Kasumi-1 (cell line): ENCODE measurements at regions not wholly inside any gene's neighbourhood (a gene's known extent, or its start where the extent isn't known, plus 50 kb on each side); places are given as distances from the start of the nearest gene placed in this dataset.
"Not testable (repeated sequence)": the region's sequence is repeated elsewhere in the genome, so short reads cannot be mapped to it uniquely, and the experiment has no call there.

Experiments used
- DNase-seq, 2 experiments: peaks; one replicate each; lab custom pipeline; 2025; lab: John Stamatoyannopoulos, UW

DNA sequence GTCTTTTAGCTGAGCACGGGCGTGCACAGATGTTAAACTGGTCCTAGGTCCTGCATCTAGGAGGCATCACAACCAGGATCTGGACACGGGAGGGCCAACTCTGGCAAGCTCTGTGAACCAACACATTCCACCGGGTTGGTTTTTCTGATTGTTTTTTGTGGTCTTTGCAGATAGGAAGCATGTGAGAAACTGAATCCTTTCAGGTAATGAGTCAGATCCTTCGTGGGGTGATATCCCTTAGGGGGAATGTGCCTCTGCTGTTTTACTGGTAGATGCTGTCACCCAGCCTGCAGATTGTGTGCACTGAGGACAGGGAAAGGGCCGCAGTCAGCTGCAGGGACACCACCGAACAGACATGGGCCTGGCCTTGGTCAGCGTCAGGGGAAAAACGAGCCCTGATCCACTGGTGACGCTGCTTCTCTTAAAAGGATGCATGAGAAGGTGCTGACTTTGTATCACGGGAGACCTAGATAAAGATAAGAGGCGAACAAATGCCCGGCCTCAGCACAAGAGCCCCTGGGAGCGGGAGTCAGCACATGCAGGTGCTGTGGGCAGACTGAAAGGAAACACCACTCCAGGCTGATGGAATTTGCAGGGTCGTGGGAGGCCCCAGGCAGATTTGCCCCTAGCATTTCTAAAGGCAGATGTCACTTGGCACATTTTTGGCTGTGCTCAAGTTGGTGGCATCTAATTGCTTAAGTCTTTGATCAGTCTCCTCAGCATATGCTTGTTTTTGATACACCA lies 51.1 kb downstream of the DOP1B start:
- peak in 1 of 2 experiments; percentile 3 for DNase-seq

DNA sequence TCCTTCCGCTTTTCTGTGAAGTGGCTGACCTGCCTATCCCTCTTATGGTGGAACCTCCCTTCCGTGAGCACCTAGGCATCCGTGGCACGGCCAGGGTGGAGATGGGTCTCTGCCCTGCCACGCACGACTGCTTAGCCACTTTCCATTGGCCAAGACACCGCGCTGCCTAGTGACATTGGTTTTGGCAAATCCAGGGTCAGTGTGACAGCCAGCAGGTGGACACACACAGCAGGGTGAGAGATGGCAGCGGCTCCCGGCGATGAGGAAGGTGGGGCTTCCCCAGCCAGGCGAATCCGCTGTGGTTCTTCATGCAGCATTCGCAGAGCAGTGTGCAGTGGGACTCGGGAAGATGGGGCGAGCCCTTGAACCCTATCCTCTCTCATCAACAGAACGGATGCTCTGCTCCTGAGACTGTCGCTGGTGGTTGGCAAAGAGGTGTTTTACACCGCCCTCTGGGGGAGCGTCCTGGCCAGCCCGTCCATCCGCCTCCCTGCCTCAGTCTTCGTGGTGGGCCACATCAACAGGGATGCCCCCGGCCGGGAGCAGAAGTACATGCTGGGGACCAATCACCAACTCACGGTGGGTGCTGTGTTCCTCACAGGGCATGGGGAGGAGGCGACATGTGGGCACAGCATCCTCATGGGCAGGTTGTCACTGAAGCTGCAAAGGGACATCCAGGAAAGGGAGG lies 51.8 kb downstream of the DOP1B start:
- no peak for DNase-seq

DNA sequence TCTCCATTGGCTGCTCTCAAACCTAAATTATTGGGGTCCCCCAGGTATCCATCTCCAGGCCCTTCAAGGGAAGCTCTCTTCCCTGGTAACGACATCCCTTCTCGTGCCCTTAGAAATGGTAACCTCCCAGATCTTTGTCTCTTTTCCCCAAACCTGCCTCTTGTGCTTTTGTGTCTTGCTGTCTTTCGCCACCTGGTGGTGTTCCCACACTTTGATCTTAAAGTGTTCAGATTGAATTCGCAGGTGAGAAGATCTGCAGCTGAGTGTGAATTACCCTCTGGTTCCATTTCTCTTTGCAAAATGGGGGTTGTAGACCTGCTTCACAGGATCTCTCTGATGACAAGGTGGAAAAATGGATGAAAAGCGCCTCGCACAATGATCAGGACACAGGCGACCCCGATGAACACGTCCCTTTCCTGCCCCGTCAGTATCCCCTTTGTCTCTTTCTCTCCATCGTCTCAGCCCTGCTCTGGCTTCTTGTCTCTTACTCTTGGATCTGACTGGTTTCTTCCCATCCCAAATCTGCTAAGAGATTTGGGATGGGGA lies 53.1 kb downstream of the DOP1B start:
- DNase-seq: peak; percentile 47 to 62

DNA sequence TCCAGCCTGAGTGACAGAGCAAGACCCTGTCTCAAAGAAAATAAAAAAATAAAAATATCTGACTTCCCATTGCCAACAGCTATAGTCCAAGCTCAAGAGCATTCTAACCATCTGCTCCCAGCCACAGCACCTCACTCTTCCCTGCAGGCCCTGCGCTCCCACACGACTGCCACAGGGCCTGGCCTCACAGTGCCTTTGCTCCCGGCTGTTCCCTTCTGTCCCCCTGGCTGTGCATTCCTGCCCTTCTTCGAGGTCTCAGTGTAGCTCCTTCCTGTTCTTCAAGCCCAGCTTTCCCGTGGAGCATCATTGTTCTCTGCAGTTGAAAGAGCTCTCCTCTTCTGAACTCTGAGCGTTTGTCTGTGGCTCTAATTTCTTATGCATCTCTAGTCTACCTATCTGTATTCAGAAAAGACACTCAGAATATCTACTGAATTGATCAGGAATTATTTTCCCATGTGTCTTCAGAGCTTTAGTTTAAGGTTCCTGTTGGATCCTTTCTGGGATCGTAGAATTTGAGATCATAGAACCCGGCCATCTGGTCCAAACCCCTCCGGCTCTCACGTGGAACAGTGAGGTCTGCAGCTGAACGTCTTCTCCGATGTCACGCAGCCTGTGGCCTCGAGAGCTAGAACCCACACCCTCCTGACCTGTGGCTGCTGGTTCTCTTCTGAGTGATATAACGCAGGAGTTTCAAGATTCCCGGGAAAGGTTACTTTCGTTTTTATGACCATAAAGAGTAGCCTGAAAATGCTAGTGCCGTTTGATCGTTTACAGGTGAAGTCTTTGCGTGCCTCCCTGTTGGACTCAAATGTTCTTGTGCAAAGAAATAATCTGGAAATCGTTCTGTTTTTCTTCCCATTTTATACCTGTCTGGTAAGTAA lies 54.4 kb downstream of the DOP1B start:
- DNase-seq: no peak

DNA sequence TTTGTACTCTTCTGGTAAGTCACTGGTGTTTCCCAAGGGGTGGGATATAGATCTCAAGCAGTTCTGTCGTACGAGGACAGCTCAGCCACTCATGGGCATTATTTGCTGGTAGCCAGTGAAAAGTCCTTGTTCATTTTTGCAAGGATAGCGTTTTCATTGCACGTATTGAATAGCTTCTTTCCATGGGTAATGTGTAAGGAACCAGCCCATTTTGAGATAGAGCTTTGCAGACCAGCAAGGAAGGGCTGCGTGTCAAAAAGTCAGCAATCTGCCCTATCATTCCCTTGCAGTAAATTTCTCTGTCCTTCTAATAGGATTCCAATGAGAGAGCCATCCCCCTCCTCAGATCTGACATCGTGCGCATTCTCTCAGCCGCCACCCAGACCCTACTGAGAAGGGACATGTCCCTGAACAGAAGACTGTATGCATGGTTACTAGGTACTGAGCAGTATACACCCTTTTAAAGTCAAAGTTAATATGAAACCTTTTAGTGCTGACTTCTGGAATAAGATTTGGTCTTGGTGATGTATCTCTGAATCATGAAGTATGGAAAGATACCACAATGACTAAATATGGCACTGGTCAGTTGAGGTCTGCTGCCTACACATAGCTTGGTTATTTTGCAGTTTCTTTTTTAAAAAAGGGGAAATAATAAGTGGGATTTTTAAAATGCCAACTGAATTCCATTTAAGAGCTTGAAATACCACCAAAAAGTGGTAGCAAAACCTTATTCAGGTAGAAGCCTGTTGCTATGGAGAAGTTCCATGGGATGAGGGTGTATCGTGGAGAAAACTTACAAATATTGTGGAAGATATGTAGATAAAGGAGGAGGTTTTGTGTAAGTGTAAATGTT lies 55.3 kb downstream of the DOP1B start:
- no peak for DNase-seq

DNA sequence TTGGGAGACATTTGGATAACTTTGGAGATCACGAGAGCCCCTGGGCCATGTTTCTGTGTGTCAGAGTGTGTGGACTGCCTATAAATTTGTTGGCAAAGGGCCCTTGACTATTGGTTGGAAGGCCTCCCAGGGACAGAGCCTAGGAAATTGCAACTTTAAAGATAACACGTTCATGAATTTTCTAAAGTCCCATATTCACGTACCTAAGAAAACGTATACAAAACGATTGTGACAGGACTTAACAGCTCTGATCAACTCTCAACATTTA lies 55.8 kb downstream of the DOP1B start:
- DNase-seq: no peak

DNA sequence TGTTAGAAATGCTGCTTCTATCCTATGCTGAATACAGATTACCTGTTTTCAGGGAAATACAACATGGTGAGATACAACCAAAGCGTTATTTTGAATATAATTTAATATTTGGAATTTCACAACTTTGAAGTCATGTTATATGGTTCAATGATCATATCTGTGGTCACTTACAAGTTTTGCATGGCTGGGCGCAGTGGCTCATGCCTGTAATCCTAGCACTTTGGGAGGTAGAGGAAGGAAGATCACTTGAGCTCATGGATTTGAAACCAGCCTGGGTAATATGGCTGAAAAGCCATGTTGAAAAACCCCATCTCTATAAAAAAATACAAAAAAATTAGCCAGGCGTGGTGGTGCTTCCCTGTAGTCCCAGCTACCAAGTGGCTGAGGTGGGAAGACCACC lies 57.9 kb downstream of the DOP1B start:
- DNase-seq: no peak

DNA sequence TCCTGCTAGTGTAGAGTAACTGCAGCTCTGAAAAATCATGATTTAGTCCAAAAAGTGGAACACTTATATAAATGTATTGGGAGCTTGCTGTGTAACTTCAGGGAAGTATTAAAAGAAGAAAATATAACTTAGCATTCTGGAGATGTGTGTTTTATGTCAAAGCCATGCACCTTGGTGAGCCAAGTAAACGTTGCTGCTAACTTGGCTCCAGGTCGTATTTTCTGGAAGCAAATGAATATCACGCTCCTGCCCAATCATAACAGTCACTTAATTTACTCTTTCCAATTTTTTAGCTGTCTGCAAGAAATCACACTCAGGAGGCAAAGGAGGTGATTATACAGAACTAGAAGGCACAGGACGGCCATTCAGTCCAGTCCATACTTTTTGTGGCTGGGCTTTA lies 61.1 kb downstream of the DOP1B start:
- no peak for DNase-seq

DNA sequence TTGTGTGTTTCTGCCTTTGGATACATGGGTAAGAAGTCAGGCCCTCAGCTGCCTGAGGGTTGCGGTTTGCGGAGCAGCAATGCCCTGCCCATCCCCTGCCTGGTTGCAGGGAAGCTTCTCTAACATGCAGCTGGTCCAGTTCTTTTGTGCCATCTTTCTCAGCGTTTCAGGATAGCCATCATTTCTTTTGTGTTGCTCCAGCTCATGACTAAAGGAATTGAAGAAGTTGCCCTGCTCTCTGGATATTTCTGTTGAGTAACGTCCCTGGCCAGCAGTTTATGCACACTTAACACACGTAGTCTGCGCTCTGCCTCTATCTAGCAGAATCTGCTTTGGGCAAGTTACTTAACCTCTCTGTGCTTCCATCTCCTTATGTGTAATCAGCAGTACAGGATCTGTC lies 62.1 kb downstream of the DOP1B start:
- DNase-seq: no peak

DNA sequence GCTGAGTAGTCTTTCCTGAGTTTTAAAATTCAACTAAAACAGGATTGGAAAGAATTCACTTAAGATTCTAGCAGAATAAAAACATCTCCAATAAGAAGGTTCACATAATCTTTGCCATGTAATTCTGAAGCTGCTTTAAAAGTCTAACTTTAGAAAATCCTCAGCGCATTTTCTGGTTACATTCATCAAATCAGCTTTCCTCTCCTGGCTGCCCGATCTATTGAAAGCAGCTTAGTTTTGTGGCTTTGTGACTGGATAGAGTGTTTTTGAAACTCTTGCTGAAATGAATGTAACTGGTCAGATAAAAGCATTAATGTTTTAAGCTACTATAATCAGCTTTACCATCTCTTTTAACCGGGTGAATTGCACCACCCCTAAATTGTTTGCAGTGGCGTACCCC lies 66.8 kb downstream of the DOP1B start:
- DNase-seq: no peak

DNA sequence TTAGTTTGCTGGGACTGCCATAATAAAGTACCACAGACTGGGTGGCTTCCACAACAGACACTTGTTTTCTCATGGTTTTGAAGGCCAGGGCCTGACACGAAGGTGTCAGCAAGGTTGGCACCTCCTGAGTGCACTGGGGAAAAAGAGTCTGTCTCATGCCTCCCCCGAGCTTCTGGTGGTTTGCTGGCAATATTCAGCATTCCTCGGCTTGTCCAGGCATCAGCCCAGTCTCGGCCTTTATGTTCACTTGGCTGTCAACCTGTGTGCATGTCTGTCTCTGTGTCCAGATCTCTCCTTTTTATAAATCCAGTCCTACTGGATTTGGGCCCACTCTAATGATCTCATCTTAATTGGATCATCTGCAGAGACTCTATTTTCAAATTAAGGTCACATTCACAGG lies 72.6 kb downstream of the DOP1B start:
- DNase-seq: no peak

DNA sequence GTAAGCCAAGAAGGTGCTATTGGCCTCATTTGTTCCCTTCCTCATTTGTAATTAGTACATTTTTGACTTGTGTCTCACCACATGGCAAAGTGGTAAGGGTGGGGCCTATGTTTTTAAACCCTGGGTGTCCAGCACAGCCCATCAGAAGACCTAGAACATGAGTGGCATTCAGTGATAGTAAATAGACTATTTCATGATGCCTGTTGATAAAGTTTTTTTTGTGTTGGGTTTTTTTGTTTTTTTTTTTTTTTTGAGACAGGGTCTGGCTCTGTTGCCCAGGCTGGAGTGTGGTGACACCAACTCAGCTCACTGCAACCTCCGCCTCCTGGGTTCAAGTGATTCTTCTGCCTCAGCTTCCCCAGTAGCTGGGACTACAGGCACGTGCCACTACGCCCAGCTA lies 74.8 kb downstream of the DOP1B start:
- not testable (repeated sequence) for DNase-seq

DNA sequence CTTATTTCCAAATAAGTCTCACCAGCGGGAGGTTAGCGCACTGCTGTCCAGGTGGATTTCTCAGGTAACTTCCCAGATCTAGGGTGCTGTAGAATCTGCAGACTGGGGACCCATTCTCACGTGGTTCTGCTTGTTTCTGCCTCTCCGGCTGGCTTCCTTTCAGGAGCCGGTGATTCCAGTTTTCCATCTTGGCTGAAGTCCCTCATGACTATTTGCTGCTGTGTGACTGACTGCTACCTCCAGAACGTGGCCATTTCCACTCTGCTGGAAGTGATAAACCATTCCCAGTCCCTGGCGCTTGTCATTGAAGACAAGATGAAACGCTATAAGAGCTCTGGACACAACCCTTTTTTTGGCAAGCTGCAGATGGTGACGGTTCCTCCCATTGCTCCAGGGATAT lies 76.0 kb downstream of the DOP1B start:
- DNase-seq: no peak

DNA sequence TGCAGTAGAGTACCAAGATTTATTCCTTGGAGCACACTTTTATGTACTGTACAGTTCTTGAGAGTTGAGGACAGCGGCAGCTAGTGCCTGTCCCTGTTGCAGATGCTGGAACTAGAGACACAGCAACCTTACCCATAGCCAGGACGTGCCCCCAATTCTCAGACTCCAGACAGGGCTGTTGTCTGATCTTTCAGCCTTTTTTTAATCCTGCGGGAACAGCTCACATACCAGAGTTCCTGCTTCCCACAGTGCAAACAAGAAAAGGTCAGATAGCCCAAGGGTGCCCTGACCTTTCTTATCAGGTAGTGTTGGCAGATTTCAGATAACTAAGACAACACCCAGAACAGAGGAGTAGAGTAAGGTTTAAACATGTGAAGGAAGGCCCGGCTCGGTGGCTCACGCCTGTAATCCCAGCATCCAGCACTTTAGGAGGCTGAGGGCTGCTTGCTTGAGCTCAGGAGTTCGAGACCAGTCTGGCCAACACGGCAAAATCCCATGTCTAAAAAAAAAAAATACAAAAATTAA lies 78.5 kb downstream of the DOP1B start:
- DNase-seq: no peak

DNA sequence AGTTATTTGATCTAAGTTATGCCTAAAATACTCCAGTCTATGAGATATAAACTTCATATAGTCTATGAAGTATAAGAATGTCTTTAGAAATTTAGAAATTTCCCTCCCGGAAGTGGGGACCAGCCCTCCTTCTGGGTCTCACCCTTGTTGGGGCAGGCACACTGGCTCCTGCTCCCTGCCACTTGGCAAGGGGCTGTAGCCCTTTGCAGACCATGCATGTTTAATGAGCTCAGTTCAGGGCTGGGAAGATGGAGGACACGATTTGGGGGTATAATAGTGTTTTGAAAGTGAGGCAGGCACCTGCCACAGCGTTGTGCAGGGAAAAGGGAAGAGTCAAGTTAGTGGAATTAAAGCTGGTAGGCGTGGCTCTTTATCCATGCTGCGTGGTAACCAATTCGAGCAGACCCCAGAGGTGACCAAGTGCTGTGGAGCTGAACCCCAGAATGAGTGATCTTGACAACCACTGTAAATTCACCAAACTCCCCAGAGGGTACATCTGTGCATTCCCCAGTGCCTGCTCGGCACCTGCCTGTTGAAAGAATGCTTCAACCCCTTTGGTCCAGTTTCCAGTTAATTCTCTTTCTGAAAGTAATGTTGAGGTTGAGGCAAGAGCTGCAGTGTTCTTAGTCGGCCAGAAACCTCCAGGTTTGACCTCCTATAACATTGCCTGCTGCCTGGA lies 79.6 kb downstream of the DOP1B start:
- DNase-seq: no peak

DNA sequence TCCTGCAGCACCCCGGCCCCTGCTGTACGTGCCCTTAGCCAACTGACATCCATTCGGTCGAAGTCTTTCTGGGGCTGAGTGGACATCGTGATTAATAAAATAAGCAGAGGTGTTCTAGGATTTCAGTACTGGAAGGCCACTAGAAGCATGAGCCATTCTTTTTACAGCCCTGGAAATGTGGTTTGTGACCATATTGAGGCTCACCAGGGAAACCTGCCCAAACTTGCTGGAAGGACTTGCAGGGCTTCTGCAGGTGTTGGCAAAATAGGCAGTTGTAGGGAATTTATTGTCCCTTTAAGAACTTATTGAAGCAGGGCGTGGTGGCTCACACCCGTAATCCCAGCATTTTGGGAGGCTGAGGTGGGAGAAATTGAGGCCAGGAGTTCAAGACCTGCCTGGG lies 80.8 kb downstream of the DOP1B start:
- DNase-seq: no peak

DNA sequence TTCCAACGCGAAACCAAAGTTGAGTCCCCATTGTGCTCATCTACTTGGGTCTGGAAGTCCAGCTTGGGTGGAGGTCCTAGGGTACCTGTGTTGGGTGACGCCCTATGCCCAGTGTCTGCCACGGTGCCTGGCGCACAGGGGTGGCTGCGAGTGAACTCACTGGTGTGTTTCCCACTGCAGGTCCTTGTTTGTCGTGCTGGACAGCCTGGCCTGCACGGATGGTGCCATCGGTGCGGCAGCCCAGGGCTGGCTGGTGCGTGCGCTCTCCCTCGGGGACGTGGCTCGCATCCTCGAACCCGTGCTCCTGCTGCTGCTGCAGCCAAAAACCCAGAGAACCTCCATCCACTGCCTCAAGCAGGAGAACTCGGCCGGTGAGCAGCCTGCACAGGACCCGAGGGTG lies 80.4 kb upstream of the MORC3 start:
- no peak for DNase-seq

DNA sequence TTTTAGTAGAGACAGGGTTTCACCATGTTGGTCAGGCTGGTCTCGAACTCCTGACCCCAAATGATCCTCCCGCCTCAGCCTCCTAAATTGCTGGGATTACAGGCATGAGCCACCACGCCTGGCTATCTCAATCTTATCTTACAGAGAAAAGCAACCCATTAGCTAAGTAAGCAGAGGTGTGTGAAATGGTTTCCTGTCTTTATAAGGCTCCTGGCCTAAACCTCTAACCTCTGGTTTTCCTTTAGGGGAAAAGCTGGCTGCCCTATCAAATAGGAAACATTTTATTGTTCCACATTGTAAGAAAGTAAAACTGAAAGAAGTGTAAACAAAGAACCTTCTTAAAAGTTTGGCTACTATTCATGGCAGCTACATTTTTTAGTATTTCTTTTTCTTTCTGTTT lies 78.3 kb upstream of the MORC3 start:
- no peak for DNase-seq

DNA sequence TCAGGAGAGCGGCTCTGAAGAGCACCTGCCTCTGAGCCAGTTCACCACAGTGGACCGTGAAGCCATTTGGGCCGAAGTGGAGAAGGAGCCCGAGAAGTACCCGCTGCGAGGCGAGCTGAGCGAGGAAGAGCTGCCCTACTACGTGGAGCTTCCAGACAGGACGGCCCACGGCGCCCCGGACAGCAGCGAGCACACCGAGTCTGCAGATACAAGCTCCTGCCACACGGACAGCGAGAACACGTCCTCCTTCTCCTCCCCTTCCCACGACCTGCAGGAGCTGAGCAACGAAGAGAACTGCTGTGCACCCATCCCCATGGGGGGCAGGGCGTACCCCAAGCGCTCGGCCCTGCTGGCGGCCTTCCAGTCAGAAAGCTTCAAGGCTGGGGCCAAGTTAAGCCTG lies 74.9 kb upstream of the MORC3 start:
- DNase-seq: no peak

DNA sequence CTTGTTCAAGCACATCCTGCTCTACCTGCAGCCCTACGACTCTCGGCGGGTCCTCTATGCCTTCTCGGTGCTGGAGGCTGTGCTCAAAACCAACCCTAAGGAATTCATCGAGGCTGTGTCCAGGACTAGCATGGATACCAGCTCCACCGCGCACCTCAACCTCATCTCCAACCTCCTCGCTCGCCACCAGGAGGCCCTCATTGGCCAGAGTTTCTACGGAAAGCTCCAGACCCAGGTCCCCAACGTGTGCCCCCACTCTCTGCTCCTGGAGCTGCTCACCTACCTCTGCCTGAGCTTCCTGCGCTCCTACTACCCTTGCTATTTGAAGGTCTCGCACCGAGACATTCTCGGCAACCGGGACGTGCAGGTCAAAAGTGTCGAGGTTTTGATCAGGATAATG lies 74.3 kb upstream of the MORC3 start:
- DNase-seq: no peak

DNA sequence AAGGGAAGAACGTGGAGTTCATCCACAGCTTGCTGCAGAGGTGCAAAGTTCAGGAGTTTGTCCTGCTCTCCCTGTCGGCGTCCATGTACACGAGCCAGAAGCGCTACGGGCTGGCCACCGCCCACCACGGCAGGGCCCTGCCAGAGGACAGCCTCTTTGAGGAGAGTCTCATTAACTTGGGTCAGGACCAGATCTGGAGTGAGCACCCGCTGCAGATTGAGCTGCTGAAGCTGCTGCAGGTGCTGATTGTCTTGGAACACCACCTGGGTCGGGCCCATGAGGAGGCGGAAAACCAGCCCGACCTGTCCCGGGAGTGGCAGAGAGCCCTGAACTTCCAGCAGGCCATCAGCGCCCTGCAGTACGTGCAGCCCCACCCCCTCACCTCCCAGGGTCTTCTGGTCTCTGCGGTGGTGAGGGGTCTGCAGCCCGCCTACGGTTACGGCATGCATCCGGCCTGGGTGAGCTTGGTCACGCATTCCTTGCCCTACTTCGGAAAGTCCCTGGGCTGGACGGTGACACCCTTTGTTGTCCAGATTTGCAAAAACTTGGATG lies 73.8 kb upstream of the MORC3 start:
- no peak for DNase-seq
